IPS-11a (cell line): ENCODE measurements at regions not wholly inside any gene's neighbourhood (a gene's known extent, or its start where the extent isn't known, plus 50 kb on each side); places are given as distances from the start of the nearest gene placed in this dataset.
"Not testable (repeated sequence)": the region's sequence is repeated elsewhere in the genome, so short reads cannot be mapped to it uniquely, and the experiment has no call there.

Experiments
- H3K4me3 ChIP-seq: one replicate; pipeline ENCODE4 v1.5.1; 2013; ENCODE audit warnings: low read depth, low read length, control low read depth

- H3K4me3 ChIP-seq = no peak overlapping the region
Observed at GRCh38 chr12:91636721-91637120, 454.1 kb upstream of the DCN start.

DNA sequence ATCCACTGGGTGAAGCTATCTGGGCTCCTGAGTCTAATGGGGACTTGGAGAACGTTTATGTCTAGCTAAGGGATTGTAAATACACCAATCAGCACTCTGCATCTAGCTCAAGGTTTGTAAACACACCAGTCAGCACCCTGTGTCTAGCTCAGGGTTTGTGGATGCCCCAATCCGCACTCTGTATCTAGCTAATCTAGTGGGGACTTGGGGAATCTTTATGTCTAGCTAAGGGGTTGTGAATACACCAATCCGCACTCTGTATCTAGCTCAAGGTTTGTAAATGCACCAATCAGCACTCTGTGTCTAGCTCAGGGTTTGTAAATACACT is 451.7 kb upstream of the DCN start:
- H3K4me3 ChIP-seq = not testable (repeated sequence)

DNA sequence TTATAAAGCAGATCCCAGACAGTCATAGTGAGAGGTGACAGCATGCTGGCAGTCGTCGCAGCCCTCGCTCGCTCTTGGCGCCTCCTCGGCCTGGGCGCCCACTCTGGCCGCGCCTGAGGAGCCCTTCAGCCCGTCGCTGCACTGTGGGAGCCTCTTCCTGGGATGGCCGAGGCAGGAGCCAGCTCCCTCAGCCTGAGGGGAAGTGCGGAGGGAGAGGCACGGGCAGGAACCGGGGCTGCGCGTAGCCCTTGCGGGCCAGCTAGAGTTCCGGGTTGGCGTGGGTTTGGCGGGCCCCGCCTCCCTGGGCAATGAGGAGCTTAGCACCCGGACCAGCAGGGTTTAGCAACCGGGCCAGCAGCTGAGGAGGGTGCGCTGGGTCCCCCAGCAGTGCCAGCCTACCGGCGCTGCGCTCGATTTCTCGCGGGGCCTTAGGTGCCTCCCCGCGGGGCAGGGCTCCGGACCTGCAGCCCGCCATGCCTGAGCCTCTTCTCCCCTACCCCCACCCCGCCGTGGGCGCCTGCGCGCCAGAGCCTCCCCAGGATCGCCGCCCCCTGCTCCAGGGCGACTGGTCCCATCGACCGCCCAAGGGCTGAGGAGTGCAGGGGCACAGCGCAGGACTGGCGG is 451.2 kb upstream of the DCN start:
- H3K4me3 ChIP-seq = no peak overlapping the region

DNA sequence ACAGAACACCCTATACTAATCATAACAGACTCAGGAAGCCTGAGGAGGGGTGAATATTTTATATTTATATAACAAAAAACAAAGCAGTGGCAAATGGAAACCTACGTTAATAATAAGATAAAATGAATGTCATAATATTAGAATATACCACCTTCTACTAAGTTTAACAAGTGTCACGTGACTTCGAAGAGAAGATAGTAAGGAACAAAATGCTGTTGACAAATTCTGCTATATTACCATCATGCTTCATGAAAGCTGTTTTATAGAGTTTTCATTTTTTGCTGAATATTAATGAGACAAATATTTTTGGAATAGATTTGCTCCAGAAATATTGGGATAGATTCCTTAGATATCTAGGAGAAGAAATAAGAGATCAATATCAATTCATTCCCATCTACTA is 450.6 kb upstream of the DCN start:
- H3K4me3 ChIP-seq = no peak overlapping the region

DNA sequence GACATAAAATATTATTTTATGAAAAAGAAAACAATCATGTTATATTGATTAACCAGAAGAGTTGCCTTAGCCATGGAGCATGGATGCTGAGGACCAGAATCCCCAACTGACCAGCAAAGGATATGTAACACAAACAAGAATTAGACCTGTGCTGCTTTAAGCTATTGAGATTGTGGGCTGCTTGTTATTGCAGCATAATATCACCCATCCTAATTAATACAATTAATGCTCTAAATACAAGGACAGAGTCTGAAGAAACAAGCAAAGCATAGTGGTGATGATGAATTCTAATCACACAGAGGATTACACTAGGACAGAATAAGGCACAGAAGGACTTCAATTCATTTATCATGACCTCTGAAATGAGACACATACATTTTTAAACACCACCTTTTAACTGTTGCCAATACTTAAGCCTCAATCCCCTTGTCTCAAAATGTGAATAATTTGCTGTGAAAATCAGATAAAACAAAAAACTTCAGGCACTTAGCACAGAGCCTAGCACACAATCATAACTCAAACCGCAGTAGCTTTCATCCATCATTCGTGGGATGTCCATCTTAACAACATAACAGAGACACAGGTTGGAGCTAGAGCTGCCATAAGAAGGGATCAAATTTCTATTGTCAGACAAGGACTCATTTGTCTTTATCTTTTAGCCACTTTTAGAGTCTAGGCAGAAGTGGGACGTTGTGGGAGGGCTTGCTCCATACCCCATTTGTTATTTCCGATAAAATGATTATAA is 449.6 kb upstream of the DCN start:
- H3K4me3 ChIP-seq = no peak overlapping the region

DNA sequence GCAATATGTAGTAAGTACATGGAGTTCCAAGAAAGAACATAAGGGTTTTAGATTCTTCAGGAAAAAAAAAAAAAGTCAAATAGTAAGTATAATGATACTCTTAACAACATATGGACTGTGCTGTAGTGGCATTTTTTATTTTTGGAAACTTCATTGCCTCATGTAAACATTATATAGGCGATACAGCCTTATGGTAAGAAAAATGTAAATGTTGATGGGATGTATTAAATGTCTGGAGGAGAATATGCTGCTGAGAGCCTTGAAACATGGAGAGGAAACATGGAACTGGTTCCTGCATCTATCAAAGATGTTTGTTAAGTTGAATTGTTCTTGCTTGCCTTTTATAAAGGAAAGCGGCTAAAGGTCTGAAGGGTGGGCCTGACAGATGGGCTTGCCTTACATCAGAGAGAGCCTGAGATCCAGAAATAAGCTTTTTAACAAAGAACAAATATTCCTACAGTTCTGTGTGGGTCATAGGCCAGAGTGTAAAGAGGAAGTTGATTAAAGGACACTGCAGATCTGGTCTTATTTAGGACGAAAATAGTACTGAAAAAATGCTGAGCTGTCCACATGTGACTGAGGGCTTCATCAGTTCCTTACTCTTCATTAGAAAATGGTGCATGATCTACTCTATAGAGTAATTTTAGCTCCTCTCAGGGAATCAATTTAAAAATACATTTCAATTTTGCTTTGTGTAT is 448.1 kb upstream of the DCN start:
- H3K4me3 ChIP-seq = no peak overlapping the region

DNA sequence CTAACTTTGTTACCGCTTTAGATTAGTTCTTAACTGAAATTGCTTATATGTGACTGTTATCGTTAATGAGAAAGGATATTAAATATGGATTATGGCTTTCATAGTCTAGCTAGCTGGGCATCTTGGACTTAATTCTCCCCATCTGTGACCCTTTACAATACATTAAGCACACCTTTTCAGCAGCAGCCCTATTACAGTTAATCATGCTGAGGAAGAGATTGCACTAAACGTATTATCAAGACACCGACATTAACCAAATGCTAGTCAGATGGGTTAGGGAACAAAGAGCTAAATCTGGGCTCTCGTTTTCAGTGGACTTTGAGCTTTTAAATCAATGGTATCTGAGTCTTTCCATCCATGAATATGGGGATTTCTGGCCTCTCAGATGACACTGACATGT is 447.5 kb upstream of the DCN start:
- no peak overlapping the region for H3K4me3 ChIP-seq

DNA sequence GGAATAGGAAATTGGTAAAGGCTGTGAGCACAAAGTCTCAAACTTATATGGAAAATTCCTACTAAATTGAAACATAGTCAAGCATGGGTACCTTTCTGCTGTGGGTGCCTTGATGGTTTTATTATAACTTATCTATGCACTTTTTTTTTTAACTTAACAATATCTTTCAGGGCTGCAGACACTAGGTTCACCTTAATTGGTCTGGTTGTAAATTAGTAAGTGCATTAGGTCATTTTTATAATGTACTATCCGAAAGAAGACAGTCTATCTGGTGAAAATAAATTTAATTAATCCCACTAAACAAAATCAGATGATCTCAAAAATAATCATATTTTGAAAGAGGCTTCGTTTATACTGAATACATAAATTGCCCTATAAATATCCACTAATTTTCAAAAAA is 446.8 kb upstream of the DCN start:
- no peak overlapping the region for H3K4me3 ChIP-seq

- no peak overlapping the region for H3K4me3 ChIP-seq
Observed at GRCh38 chr12:91628656-91629055, 446.0 kb upstream of the DCN start.

GRCh38 chr12:91627225-91627624 is 444.6 kb upstream of the DCN start:
- no peak overlapping the region for H3K4me3 ChIP-seq

GRCh38 chr12:91622981-91623380 is 440.4 kb upstream of the DCN start:
- H3K4me3 ChIP-seq = no peak overlapping the region

- no peak overlapping the region for H3K4me3 ChIP-seq
Observed at GRCh38 chr12:91622037-91622436, 439.4 kb upstream of the DCN start.

DNA sequence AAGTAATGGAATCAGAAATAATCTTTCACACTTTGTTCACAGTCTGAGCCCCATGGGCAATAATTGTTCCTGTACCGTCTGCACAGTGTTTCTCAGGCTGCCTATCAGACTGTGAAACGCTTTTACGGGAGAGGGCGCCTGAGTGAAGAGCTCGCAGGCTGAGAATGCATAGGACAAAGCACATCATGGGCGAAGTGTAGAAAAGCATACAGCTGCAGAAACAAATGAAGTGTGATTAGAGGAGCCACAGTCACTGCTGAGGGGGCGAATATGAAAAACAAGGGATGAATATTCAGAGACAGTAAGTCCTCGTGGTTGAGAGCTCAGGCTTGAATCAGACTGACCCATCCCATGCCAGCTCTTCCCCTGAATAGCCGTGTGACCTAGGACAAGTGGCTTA is 438.4 kb upstream of the DCN start:
- H3K4me3 ChIP-seq = no peak overlapping the region

DNA sequence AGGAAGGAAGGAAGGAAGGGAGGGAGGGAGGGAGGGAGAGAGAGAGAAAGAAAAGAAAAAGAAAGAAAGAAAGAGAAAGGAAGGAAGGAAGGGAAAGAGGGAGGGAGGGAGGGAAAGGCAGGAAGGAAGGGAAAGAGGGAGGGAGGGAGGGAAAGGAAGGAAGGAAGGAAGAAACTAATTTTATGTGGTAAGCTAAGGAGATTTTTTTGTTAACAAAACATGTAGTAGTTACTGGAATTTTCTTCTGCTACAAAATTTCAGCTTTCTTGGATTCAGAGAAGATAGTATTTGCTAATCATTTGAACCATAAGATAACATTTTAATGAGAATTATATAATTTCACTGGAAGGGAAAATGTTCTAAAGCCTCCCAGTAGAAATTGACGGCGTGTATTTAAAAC is 437.8 kb upstream of the DCN start:
- no peak overlapping the region for H3K4me3 ChIP-seq

GRCh38 chr12:91618281-91618680 is 435.7 kb upstream of the DCN start:
- H3K4me3 ChIP-seq = no peak overlapping the region

GRCh38 chr12:91617818-91618217 is 435.2 kb upstream of the DCN start:
- no peak overlapping the region for H3K4me3 ChIP-seq

- H3K4me3 ChIP-seq = no peak overlapping the region
Observed at GRCh38 chr12:91616416-91616815, 433.8 kb upstream of the DCN start.

- no peak overlapping the region for H3K4me3 ChIP-seq
Observed at GRCh38 chr12:91613223-91613779, 430.7 kb upstream of the DCN start.

GRCh38 chr12:91610561-91610960 is 427.9 kb upstream of the DCN start:
- H3K4me3 ChIP-seq = no peak overlapping the region

DNA sequence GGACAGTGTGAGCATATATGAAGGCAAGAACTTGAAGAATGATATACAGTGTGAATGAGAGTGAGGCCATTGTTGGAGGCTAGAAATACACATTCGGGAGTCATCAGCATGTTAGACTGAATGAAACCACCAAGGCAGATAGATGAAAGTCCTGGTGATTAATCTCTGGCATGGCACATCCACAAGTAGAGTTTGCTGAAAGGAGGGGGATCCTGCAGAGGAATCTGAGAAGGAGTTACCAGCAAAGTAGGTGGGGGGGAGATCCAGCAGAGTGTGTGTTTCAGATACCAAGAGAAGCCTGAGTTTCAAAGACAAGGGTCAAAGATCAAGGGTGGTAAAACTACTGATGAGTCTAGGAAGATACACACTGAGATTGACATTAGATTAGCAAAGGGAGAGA is 426.7 kb upstream of the DCN start:
- H3K4me3 ChIP-seq = no peak overlapping the region

DNA sequence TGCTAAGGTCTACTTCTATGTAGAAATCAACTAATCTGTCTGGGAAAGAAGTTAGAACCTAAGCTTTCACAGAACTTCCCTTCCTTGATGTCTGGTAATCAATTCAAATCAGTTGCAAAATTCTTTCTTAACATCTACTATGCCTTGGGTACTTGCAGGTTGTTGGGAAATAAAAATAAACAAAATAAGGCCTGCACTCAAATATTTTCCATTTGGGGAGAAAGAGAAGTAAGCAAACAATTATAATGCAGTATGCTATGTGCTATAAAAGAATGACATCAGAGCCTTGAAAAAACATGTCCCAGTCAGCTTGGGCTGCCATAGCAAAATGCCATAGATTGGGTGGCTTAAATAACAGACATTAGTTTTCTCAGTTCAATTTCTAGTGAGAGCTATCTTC is 425.9 kb upstream of the DCN start:
- H3K4me3 ChIP-seq = no peak overlapping the region
